ENCODE measurements at regions not wholly inside any gene's neighbourhood (a gene's known extent, or its start where the extent isn't known, plus 50 kb on each side); places are given as distances from the start of the nearest gene placed in this dataset.
A peak's percentile ranks its signal among the peaks of the same experiment; 100 is the strongest.

GRCh38 chr2:65582364-65582763 lies 150.0 kb upstream of the SPRED2 start (continued):
- TF ChIP-seq TRIM28 (IDR thresholded peaks at IDR 0.05; ENCODE audit: borderline replicate concordance, low read length) (no peak), MZF1 (tag by site-specific recombination; IDR thresholded peaks at IDR 0.05; ENCODE audit: borderline replicate concordance) (no peak), KLF9 (tag by site-specific recombination; IDR thresholded peaks at IDR 0.05; ENCODE audit: low read depth) (no peak), ZNF174 (tag by site-specific recombination; IDR thresholded peaks at IDR 0.05) (no peak), ZNF214 (tag by site-specific recombination; IDR thresholded peaks at IDR 0.05; ENCODE audit: borderline replicate concordance) (no peak)

GRCh38 chr2:65580824-65581223 lies 148.4 kb upstream of the SPRED2 start:
- ChIA-PET POLR2A (no interaction called here), CTCF (interaction anchor here (0.7 kb wide), 1 partner anchor 1333 kb away, joined by 4 read pairs; no protein-coding TSS in a partner anchor)
- no peak overlapping the region for H3K4me3 ChIP-seq (ENCODE audit: low read depth, low read length)
- TF ChIP-seq ZNF366 (tag by site-specific recombination; conservative IDR thresholded peaks at IDR 0.05) (no peak), PRDM10 (tag by site-specific recombination; IDR thresholded peaks at IDR 0.05) (peak; percentile 84)
- H3K9me3 ChIP-seq (ENCODE audit: control insufficient read depth, insufficient read depth, low read depth, low read length), result no peaks in the 10 kb centered on the region
- no peaks in the 10 kb centered on the region for H3K4me1 ChIP-seq (ENCODE audit: control insufficient read depth, insufficient read depth, low read length)
- H3K27ac ChIP-seq (ENCODE audit: extremely low read depth, low read depth, low read length), result no peak overlapping the region
- no peaks in the 10 kb centered on the region for H3K36me3 ChIP-seq (ENCODE audit: control insufficient read depth in 2 of 2, insufficient read depth in 1 of 2, low read length in 2 of 2)

- no peak overlapping the region for H3K4me3 ChIP-seq (ENCODE audit: low read depth, low read length)
- H3K36me3 ChIP-seq (ENCODE audit: control insufficient read depth in 2 of 2, insufficient read depth in 1 of 2, low read length in 2 of 2), result no peaks in the 10 kb centered on the region
- ChIA-PET CTCF (no interaction called here), POLR2A (no interaction called here)
- TF ChIP-seq ZSCAN5A (tag by site-specific recombination; IDR thresholded peaks at IDR 0.05) (no peak), YY1 (tag by site-specific recombination; IDR thresholded peaks at IDR 0.05) (no peak), TRIM28 (IDR thresholded peaks at IDR 0.05; ENCODE audit: borderline replicate concordance, low read length) (no peak), ZNF670 (tag by site-specific recombination; IDR thresholded peaks at IDR 0.05; ENCODE audit: low read depth) (no peak), CTCF (tag by site-specific recombination; IDR thresholded peaks at IDR 0.05) (no peak), SETDB1 (IDR thresholded peaks at IDR 0.05; ENCODE audit: insufficient read length, low read length) (no peak), ZNF18 (tag by site-specific recombination; IDR thresholded peaks at IDR 0.05) (no peak), EGR2 (tag by site-specific recombination; IDR thresholded peaks at IDR 0.05; ENCODE audit: low read depth) (no peak), ZNF133 (tag by site-specific recombination; IDR thresholded peaks at IDR 0.05) (no peak), PRDM4 (tag by site-specific recombination; IDR thresholded peaks at IDR 0.05) (no peak), ZNF621 (tag by site-specific recombination; IDR thresholded peaks at IDR 0.05) (no peak)
- no peak overlapping the region for H3K27ac ChIP-seq (ENCODE audit: extremely low read depth, low read depth, low read length)
- H3K9me3 ChIP-seq (ENCODE audit: control insufficient read depth, insufficient read depth, low read depth, low read length), result no peaks in the 10 kb centered on the region
- H3K4me1 ChIP-seq (ENCODE audit: control insufficient read depth, insufficient read depth, low read length), result no peaks in the 10 kb centered on the region
Observed at GRCh38 chr2:65579506-65580235, 147.3 kb upstream of the SPRED2 start.
